GM21723 (cell line): ENCODE measurements at regions not wholly inside any gene's neighbourhood (a gene's known extent, or its start where the extent isn't known, plus 50 kb on each side); places are given as distances from the start of the nearest gene placed in this dataset.
"Not testable (repeated sequence)": the region's sequence is repeated elsewhere in the genome, so short reads cannot be mapped to it uniquely, and the experiment has no call there.

Source experiments
- ATAC-seq: cut with Tn5 transposase; IDR thresholded peaks from one replicate; pipeline ENCODE4 v1.9.1; 2021; ENCODE audit warnings: mild to moderate bottlenecking, moderate library complexity; ENCODE audit not compliant: unreplicated experiment

DNA sequence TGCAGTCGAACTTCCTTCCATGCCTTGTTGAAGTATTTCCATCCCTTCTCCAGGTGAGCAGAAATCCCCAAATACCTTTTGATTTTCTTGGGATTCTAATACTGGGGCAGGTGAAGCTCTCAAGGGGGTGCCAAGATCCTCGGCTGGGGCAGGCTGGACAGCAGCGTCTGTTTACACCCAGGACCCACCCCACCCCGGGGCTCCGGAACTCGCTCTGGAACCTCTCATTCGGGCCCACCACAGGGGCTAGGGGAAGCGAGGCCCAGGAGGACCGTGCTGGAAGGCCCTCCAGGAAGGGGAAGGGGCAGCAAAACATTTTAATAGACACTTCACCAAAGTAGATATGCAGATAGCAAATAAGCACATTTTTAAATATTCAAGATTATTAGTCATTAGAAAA lies 161.9 kb upstream of the GORAB start:
- ATAC-seq = no peak

GRCh38 chr1:170375082-170375723 lies 156.8 kb upstream of the GORAB start:
- ATAC-seq = no peak

GRCh38 chr1:170376801-170377385 lies 155.1 kb upstream of the GORAB start:
- ATAC-seq = no peak

- no peak for ATAC-seq
Measured at GRCh38 chr1:170377440-170377839, 154.5 kb upstream of the GORAB start.

- ATAC-seq = no peak
Measured at GRCh38 chr1:170377896-170378634, 153.9 kb upstream of the GORAB start.

DNA sequence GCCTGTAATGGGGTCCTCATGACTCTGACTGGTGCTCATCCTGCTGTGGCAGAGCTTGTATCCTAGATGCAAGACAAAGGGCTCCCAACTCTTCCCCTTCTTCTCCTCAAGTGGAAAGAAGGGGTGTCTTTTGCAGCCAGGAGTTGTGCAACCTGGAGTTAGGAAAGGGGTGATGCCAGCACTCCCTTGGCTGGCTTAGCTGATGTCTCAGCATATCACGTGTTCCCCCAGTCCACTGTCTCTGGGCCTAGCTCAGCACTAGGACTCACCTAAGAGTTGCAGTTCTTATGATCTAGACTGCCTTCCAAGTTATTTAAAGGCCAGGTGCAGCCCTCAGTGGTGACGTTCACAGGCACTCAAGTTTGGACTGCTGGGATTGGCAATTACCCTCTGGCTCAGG lies 146.2 kb upstream of the GORAB start:
- no peak for ATAC-seq

DNA sequence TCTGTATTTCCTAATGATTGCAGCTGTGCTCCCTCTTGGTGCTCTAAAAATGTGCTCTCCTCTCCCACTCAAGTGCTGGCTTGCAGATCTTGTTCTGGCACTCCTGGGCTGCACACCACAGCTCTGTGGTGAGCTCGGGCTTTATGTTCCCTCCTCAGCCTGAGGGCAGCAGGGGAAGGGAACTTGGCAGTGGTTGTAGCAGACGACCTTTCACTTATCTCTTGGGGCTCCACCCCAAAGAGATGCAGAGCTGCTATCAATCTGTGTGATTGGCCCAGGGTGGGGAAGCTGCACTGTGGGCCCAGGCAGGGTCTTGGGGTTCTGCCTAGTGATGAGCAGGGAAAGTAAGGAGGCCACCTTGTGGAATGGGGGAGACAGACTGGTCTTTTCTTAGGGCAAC lies 143.5 kb upstream of the GORAB start:
- no peak for ATAC-seq

DNA sequence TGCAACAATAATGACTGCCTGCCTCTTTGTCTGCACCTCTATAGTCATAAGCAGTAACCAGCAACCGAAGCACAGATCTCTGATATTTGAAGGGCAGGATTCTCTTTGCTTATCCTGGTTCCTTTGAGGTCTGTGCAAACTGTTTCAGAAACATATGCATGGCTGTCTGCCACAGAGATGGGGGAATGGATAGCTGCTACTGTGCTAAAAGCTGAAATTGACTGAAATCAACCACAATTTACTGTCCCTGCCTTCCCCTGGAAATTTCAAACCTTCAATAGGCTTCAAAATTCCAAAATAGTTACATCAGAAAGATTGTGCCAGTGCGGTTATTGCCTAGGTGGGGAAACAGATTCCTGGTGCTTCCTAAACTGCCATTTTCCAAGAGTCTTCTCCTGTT lies 136.8 kb upstream of the GORAB start:
- ATAC-seq = no peak

DNA sequence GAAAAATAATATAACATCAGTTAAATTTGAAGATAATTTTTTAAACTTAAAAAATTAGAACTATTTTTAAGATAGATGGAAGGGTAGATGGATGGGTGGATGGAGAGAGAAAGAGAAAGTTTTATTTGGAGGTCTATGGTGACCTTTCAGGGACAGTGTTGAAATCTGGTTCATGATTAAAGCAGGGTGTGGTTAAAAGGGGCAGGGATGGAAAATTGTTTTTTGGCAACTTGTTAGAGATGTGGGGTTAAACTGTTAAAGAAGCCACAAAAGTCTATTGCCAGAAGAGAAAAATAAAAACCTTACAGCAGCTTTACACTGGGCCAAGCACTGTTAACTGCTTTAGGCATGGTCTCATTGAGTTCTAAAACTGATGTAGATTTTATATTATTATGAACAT lies 134.9 kb upstream of the GORAB start:
- ATAC-seq = no peak

DNA sequence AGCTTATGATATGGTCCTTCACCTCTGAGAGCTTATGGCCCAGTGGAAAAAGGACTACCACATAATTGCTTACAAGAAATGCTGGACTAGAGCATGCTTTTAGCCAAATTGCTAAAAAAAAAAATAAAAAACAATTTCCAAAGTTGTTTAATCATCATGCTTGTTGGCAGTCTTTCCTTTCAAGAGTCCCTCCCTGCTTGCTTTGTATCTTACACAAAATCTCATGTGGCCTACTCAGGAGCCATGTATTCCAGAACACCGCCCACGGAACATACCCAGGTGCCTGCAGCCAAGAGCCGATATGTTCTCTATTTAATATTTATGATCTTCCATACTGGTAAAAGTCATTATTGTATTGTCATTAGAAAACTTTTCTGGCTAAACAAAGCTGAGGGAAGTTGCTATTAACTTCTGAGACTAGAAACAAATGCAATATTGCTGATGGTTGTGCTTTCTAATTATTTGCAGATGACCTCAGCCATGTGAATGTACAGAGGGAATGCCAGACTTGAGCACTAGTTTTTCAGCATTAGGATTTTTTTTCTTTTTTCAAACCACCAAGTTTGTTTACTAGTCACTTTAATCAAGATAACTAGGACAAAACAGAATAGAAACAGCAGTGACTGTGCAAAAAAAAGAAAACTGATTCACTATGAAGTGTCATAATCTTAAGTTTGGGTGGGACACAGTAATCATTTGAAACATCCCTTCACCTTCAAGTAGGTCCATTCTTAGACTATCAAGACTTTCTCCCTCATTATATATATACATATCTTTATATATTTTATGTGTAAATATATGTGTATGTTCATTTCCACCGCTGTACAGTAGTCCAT lies 129.3 kb upstream of the GORAB start:
- ATAC-seq = no peak

DNA sequence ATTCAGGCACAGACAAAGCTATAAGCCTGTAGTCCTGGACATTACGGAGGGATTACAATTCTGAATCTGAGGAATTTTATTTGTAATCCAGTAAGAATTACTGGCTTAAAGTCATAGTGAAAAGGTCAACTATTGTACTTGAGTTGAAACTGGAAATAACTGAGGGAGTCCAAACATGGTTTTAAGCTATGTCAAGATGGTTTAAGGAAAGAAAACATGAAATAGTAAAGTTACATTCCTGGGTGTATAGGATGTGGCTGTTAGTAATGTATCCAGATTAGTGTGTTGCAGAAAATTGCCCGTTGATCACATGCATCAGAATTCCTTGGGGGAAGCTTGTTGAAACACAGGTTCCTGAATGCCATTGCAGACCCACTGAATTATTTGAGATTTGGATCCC lies 124.8 kb upstream of the GORAB start:
- no peak for ATAC-seq

- no peak for ATAC-seq
Measured at GRCh38 chr1:170407581-170407980, 124.4 kb upstream of the GORAB start.

DNA sequence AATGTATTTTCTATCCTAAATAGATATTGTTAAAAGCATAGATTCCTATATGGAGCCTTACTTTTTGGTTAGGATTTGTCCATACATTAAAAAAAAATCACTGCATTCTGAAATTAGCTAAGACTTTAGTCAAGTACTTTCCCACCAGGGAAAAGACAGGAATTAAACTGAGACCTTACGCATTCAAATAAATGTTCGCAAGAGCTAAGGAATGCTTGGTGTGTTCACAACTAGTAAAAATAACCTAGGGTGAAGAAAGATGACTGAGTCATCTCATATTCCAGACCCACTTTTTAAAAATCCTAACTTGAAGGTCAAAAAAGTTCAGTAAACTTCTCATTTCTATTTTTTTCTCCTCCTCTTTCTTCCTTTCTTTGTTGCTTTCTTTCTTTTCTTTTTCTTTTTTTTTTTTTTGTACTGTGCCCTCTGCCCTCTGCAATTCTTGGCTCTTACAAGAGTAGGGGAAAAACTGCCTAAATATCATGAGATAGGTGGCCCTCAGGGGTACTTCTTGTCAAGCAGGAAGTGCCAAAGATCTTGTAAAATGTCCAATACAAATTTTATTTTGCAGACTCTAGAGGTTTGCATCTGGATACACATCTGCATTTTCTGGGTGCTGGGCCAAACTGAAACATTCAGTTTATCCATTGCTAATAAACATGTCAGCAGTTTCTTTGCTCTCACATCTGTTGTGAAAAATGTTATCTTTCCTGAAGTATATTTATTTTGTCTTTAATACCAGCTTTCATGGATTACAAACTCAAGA lies 121.4 kb upstream of the GORAB start:
- no peak for ATAC-seq

DNA sequence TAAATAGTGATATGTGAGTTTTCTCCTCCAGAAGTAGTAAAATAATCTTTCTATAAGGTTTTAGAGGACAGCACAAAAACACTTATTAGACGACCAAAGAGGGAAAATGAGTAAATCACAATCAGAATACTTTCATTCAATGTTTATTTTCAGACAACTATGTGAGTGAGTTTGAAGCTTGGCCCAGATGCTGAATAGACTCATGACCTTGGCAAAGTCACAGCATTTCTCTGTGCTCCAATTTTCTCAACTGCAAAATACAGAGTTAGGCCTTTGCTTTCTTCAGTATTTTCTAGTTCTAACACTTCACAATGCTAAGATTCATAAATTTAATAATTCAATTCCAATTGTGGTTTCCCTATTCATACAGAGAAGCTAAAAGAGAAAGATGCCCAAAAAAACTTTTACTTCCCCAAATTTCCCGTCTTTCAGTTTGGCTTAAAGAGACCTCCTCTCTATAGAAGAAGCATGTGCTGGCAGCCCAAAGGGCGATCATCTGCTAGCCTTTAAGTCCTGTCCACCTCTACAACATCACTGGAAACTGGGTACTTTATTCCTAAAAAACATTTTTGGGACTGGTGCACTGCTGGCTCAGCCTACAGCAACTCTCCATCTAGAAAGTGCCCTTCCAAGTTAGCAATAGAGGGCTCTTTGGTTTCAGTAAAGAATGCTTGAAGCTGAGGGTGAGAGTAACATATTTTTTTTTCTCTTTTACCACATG lies 116.8 kb upstream of the GORAB start:
- ATAC-seq = no peak

DNA sequence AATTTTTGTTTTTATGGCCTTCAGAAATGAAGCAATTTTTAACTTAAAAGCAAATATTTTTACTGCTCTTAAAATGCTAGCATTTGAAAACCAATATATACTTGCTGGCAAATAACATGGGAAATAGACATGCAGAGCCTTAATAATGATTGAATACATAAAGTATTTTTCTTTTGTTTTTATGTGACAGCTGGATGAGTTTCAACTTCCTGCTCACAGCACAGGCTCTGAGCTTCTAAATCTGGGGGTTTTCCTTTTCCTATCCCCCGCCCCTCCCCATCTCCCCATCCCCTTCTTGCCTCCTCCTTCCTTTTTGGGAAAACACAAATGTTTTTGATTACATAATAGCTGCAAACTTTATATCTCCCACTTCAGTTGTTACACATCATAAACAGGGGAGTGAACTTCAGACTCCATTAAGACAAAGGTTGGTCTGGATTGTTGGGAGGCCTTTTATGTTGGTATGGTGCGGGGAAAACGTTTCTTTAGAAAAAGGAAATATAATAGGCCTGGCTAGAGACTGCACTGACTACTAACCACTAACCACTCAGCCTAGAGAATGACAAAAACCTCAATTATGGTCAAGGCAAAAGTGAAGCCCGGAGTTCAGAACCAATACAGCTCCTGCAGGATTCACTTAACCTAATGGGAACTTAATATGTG lies 116.1 kb upstream of the GORAB start:
- no peak for ATAC-seq

DNA sequence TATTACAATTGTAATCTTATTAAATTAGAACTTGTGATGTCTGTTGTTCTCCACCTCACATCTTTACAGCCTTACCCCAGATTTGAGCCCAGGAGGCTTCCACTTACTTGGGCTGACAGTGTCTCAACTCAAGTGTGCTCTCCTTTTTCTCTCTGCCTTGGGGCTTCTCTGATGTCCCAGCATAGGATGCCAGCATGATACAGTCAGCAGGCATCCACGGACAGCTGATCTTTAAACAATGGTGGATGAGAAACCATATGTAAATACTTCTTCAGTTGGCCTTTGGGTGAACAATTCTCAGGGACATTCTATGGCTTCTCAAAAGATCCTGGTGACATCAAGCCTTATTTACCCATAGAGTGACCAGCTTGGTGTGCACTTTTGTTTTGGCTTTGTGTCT lies 107.6 kb upstream of the GORAB start:
- no peak for ATAC-seq

DNA sequence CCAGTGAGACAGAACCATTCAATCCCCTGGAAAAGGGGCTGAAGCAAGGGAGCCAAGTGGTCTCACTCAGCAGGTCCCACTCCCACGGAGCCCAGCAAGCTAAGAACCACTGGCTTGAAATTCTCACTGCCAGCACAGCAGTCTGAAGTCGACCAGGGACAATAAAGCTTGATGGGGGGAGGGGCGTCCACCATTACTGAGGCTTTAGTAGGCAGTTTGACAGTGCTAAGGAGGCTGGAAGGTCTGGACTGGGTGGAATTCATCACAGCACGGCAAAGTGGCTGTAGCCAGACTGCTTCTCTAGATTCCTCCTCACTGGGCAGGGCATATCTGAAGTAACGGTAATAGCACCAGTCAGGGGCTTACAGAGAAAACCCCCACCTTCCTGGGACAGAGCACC lies 105.4 kb upstream of the GORAB start:
- no peak for ATAC-seq

- not testable (repeated sequence) for ATAC-seq
Measured at GRCh38 chr1:170427002-170427401, 105.0 kb upstream of the GORAB start.

- no peak for ATAC-seq
Measured at GRCh38 chr1:170436928-170437327, 95.0 kb upstream of the GORAB start.

GRCh38 chr1:170445096-170445495 lies 86.9 kb upstream of the GORAB start:
- no peak for ATAC-seq
